ENCODE measurements at regions not wholly inside any gene's neighbourhood (a gene's known extent, or its start where the extent isn't known, plus 50 kb on each side); places are given as distances from the start of the nearest gene placed in this dataset.

DNA sequence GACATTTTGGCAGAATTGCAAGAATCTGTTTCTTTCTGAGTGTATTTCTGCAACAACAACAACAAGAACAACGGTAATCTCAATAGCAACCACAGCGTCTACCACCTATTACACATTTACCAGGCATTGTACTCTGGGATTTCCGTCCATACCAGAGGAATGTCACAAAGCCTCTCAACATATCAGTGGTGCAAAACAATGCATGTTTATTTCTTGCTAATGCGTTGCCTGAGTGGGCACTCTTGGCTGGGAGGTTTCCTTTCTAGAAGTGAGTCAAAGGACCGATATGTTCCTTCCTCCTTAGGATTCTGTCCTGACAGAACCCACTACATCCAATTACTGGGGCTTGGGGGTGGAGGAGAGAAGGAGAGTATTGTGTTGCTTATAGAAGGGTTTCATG is 585.6 kb downstream of the TSN start:
- H3K36me3 ChIP-seq (ENCODE audit: control insufficient read depth in 2 of 4, insufficient read depth in 4 of 4, low read length in 3 of 4), result no peaks in the 10 kb centered on the region
- no peak overlapping the region for H2AFZ ChIP-seq (ENCODE audit: low read length)
- H3K27me3 ChIP-seq (replicated peaks in 1 of 4; ENCODE audit: control insufficient read depth in 3 of 4, extremely low read depth in 1 of 4, insufficient read depth in 3 of 4, low read length in 3 of 4), result no peaks in the 10 kb centered on the region; a peak in 1 of 7 replicates
- no peak overlapping the region for H3K56ac ChIP-seq (replicated peaks; ENCODE audit: insufficient read length, low read depth, low read length)
- H2BK120ac ChIP-seq (replicated peaks; ENCODE audit: low read depth, low read length), result no peak overlapping the region
- ChIA-PET POLR2A (ENCODE audit: partially characterized antibody) (no interaction called here), CTCF (ENCODE audit: partially characterized antibody) (no interaction called here)
- no peak overlapping the region for H3K27ac ChIP-seq (ENCODE audit: low read depth, low read length)
- H2BK20ac ChIP-seq (ENCODE audit: low read length), result no peak overlapping the region
- no peak overlapping the region for H3K18ac ChIP-seq (ENCODE audit: extremely low read depth, low read length)
- H3K14ac ChIP-seq (ENCODE audit: insufficient read length), result no peak overlapping the region
- DNase-seq (ENCODE audit: low read depth in 1 of 2, low spot score in 2 of 2) (no peak), FAIRE-seq (no peak)
- H2BK15ac ChIP-seq (ENCODE audit: low read length), result no peak overlapping the region
- H3K79me2 ChIP-seq (ENCODE audit: control insufficient read depth in 1 of 2, insufficient read depth in 2 of 2, low read length in 2 of 2), result no peaks in the 10 kb centered on the region
- no peaks in the 10 kb centered on the region for H3K9me3 ChIP-seq (ENCODE audit: insufficient read depth in 2 of 2, low read depth in 1 of 2, low read length in 1 of 2)
- no peak overlapping the region for H3K23ac ChIP-seq (ENCODE audit: insufficient read length)
- no peak overlapping the region for H3K9ac ChIP-seq (replicated peaks in 1 of 4; ENCODE audit: extremely low read depth in 1 of 4, low read depth in 3 of 4, low read length in 3 of 4)
- no peak overlapping the region for H2BK12ac ChIP-seq (ENCODE audit: low read depth, low read length)
- TF ChIP-seq SUZ12 (IDR thresholded peaks at IDR 0.05; ENCODE audit: low read length), result no peak
- no peak for TF ChIP-seq TAF7 (optimal IDR thresholded peaks at IDR 0.05; ENCODE audit: borderline replicate concordance, low read depth, low read length)
- TF ChIP-seq HDAC2 (IDR thresholded peaks at IDR 0.05; ENCODE audit: borderline replicate concordance in 1 of 2, low read depth in 2 of 2, low read length in 2 of 2), result no peak
- no peak for TF ChIP-seq EGR1 (IDR thresholded peaks at IDR 0.05; ENCODE audit: borderline replicate concordance, low read depth, low read length)
- no peak for TF ChIP-seq GABPA (IDR thresholded peaks at IDR 0.05; ENCODE audit: borderline replicate concordance, insufficient read depth, low read length)
- no peak for TF ChIP-seq TBP (IDR thresholded peaks at IDR 0.05; ENCODE audit: low read depth, low read length)
- TF ChIP-seq SP4 (IDR thresholded peaks at IDR 0.05; ENCODE audit: low read length), result no peak
- TF ChIP-seq SIN3A (conservative IDR thresholded peaks at IDR 0.05 in 1 of 2, IDR thresholded peaks at IDR 0.05 in 1 of 2; ENCODE audit: low read depth in 1 of 2, low read length in 2 of 2), result no peak
- no peaks in the 10 kb centered on the region for H4K20me1 ChIP-seq (replicated peaks in 1 of 2; ENCODE audit: control insufficient read depth in 1 of 2, insufficient read depth in 2 of 2, low read length in 2 of 2)
- H4K5ac ChIP-seq (ENCODE audit: insufficient read length, low read depth, low read length), result no peak overlapping the region
- H3K79me1 ChIP-seq (ENCODE audit: low read depth, low read length), result no peaks in the 10 kb centered on the region
- no peak overlapping the region for H4K8ac ChIP-seq (ENCODE audit: extremely low read depth, insufficient read depth, low read length)
- no peak overlapping the region for H2BK5ac ChIP-seq (ENCODE audit: low read depth, low read length)
- no peak overlapping the region for H3K4ac ChIP-seq (replicated peaks; ENCODE audit: insufficient read length, low read depth, low read length)
- no peak overlapping the region for H4K91ac ChIP-seq (replicated peaks; ENCODE audit: insufficient read length, low read length)
- H3K4me2 ChIP-seq (ENCODE audit: insufficient read depth in 1 of 2, low read depth in 2 of 2, low read length in 2 of 2), result no peak overlapping the region
- 100% methylated on average over 5 of the region's 5 CpGs; no CpG with 5 or more reads in 1 of the 2 experiments for whole genome bisulfite sequencing, 2 experiments (ENCODE audit: extremely low coverage in 1 of 2, insufficient coverage in 1 of 2, insufficient read length in 1 of 2, insufficient replicate concordance in 2 of 2, low coverage in 1 of 2, low lambda C conversion rate in 2 of 2, missing lambda C conversion rate in 1 of 2)
- no peak overlapping the region for H2AK5ac ChIP-seq (ENCODE audit: low read depth, low read length)
- no peaks in the 10 kb centered on the region; the same call in 1 of the 2 replicates for H3K23me2 ChIP-seq (ENCODE audit: low read depth, low read length)
- H3K4me1 ChIP-seq (replicated peaks in 1 of 4; ENCODE audit: control insufficient read depth in 3 of 4, insufficient read depth in 4 of 4, low read length in 3 of 4), result no peaks in the 10 kb centered on the region
- H3K4me3 ChIP-seq (ENCODE audit: extremely low read depth in 1 of 4, insufficient read depth in 2 of 4, low read depth in 3 of 4, low read length in 4 of 4), result no peak overlapping the region
